ENCODE measurements at regions not wholly inside any gene's neighbourhood (a gene's known extent, or its start where the extent isn't known, plus 50 kb on each side); places are given as distances from the start of the nearest gene placed in this dataset.

DNA sequence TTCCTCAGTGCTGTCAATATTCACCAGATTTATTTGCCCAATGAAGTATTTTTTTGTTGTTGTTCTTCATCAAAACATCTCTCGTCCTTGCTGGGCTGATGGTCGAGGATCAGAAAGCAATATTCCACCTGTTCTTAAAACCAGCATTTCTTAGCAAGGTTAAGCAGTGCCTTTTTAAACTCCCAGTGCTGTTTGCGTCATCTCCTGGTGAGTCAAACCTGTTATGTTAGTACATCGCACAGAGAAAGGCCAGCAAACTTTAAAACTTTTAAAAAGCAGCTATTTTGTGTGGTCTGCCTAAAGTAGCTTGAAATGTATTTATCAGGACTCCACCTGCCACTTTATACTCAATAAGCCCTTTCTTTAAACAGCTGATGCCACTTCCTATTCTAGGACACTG lies 802.0 kb downstream of the KCNA4 start:
- TF ChIP-seq, protein P1, sequence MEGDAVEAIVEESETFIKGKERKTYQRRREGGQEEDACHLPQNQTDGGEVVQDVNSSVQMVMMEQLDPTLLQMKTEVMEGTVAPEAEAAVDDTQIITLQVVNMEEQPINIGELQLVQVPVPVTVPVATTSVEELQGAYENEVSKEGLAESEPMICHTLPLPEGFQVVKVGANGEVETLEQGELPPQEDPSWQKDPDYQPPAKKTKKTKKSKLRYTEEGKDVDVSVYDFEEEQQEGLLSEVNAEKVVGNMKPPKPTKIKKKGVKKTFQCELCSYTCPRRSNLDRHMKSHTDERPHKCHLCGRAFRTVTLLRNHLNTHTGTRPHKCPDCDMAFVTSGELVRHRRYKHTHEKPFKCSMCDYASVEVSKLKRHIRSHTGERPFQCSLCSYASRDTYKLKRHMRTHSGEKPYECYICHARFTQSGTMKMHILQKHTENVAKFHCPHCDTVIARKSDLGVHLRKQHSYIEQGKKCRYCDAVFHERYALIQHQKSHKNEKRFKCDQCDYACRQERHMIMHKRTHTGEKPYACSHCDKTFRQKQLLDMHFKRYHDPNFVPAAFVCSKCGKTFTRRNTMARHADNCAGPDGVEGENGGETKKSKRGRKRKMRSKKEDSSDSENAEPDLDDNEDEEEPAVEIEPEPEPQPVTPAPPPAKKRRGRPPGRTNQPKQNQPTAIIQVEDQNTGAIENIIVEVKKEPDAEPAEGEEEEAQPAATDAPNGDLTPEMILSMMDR (IDR thresholded peaks at IDR 0.05): no peak
- no peak for TF ChIP-seq POLR2AphosphoS5 (IDR thresholded peaks at IDR 0.05; ENCODE audit: low read depth, low read length)
- TF ChIP-seq TCF7L2 (IDR thresholded peaks at IDR 0.05; ENCODE audit: low read depth, low read length): no peak
- no peak for TF ChIP-seq SIN3A (IDR thresholded peaks at IDR 0.05; ENCODE audit: borderline replicate concordance, insufficient read depth, low read depth, low read length)
- TF ChIP-seq, protein P2, sequence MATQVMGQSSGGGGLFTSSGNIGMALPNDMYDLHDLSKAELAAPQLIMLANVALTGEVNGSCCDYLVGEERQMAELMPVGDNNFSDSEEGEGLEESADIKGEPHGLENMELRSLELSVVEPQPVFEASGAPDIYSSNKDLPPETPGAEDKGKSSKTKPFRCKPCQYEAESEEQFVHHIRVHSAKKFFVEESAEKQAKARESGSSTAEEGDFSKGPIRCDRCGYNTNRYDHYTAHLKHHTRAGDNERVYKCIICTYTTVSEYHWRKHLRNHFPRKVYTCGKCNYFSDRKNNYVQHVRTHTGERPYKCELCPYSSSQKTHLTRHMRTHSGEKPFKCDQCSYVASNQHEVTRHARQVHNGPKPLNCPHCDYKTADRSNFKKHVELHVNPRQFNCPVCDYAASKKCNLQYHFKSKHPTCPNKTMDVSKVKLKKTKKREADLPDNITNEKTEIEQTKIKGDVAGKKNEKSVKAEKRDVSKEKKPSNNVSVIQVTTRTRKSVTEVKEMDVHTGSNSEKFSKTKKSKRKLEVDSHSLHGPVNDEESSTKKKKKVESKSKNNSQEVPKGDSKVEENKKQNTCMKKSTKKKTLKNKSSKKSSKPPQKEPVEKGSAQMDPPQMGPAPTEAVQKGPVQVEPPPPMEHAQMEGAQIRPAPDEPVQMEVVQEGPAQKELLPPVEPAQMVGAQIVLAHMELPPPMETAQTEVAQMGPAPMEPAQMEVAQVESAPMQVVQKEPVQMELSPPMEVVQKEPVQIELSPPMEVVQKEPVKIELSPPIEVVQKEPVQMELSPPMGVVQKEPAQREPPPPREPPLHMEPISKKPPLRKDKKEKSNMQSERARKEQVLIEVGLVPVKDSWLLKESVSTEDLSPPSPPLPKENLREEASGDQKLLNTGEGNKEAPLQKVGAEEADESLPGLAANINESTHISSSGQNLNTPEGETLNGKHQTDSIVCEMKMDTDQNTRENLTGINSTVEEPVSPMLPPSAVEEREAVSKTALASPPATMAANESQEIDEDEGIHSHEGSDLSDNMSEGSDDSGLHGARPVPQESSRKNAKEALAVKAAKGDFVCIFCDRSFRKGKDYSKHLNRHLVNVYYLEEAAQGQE (IDR thresholded peaks at IDR 0.05; ENCODE audit: insufficient read depth in 1 of 2, low read depth in 2 of 2, low read length in 1 of 2): no peak
